ENCODE measurements at regions not wholly inside any gene's neighbourhood (a gene's known extent, or its start where the extent isn't known, plus 50 kb on each side); places are given as distances from the start of the nearest gene placed in this dataset.

- TF ChIP-seq ZSCAN18 (CRISPR knock-in tag; IDR thresholded peaks at IDR 0.05) (no peak), FOXK1 (CRISPR knock-in tag; IDR thresholded peaks at IDR 0.05) (no peak), CTCF (IDR thresholded peaks at IDR 0.05) (no peak), ZBTB21 (CRISPR knock-in tag; IDR thresholded peaks at IDR 0.05; ENCODE audit: borderline replicate concordance) (no peak), MLX (CRISPR knock-in tag; IDR thresholded peaks at IDR 0.05) (no peak), JUN (CRISPR knock-in tag; IDR thresholded peaks at IDR 0.05) (no peak), NR3C1 (CRISPR knock-in tag; conservative IDR thresholded peaks at IDR 0.05; ENCODE audit: low read depth) (no peak), USF2 (CRISPR knock-in tag; IDR thresholded peaks at IDR 0.05) (no peak), TCF7 (CRISPR knock-in tag; IDR thresholded peaks at IDR 0.05; ENCODE audit: low read depth) (no peak), ATF6 (CRISPR knock-in tag; IDR thresholded peaks at IDR 0.05) (no peak), PREB (CRISPR knock-in tag; IDR thresholded peaks at IDR 0.05; ENCODE audit: borderline replicate concordance) (no peak)
These were observed 329.7 kb upstream of the ADARB2 start for GRCh38 chr10:2067015-2067414.
